HEK293 (cell line): ENCODE measurements at regions not wholly inside any gene's neighbourhood (a gene's known extent, or its start where the extent isn't known, plus 50 kb on each side); places are given as distances from the start of the nearest gene placed in this dataset.
A peak's percentile ranks its signal among the peaks of the same experiment; 100 is the strongest.

Experiments
- CTCF ChIP-seq: fragments of 450-650 bp; formaldehyde crosslinking; IDR thresholded peaks from 2 replicates; pipeline ENCODE4 v1.5.1; 2016; ENCODE audit warnings: missing biosample characterization, missing genetic modification characterization
- HOXA7 ChIP-seq: sonication (generic); formaldehyde crosslinking; IDR thresholded peaks from 2 replicates; pipeline ENCODE4 v1.8.1; 2022; ENCODE audit warnings: missing genetic modification reagents, borderline replicate concordance
- HOXC10 ChIP-seq: sonication (generic); formaldehyde crosslinking; IDR thresholded peaks from 2 replicates; pipeline ENCODE4 v1.8.1; 2023; ENCODE audit warnings: mild to moderate bottlenecking, missing genetic modification reagents
- IKZF3 ChIP-seq: fragments of 450-650 bp; IDR thresholded peaks from 2 replicates; pipeline ENCODE4 v1.5.0; 2018; ENCODE audit warnings: missing biosample characterization, mild to moderate bottlenecking, missing genetic modification characterization, moderate library complexity
- KLF7 ChIP-seq: fragments of 450-650 bp; formaldehyde crosslinking; IDR thresholded peaks from 2 replicates; pipeline ENCODE4 v1.5.1; 2016; ENCODE audit warnings: missing biosample characterization, missing genetic modification characterization, borderline replicate concordance
- SCRT1 ChIP-seq: fragments of 450-650 bp; formaldehyde crosslinking; IDR thresholded peaks from 2 replicates; pipeline ENCODE4 v1.5.1; 2016; ENCODE audit warnings: missing biosample characterization, missing genetic modification characterization, borderline replicate concordance
- SP3 ChIP-seq: fragments of 450-650 bp; formaldehyde crosslinking; IDR thresholded peaks from 2 replicates; pipeline ENCODE4 v1.5.1; 2016; ENCODE audit warnings: missing biosample characterization, missing genetic modification characterization
- TRIM28 ChIP-seq: IDR thresholded peaks from 2 replicates; pipeline ENCODE4 v1.6.1; 2011; ENCODE audit warnings: low read length, control low read depth, borderline replicate concordance
- ZEB2 ChIP-seq: fragments of 450-650 bp; formaldehyde crosslinking; IDR thresholded peaks from 2 replicates; pipeline ENCODE4 v1.5.1; 2016; ENCODE audit warnings: missing biosample characterization, missing genetic modification characterization
- ZFP41 ChIP-seq: fragments of 450-650 bp; formaldehyde crosslinking; IDR thresholded peaks from 2 replicates; pipeline ENCODE4 v1.5.1; 2016; ENCODE audit warnings: missing biosample characterization, missing genetic modification characterization, borderline replicate concordance
- ZNF10 ChIP-seq: fragments of 450-650 bp; formaldehyde crosslinking; IDR thresholded peaks from 2 replicates; pipeline ENCODE4 v1.5.1; 2017; ENCODE audit warnings: missing biosample characterization, missing genetic modification characterization
- ZNF133 ChIP-seq: fragments of 450-650 bp; formaldehyde crosslinking; IDR thresholded peaks from 2 replicates; pipeline ENCODE4 v1.5.1; 2016; ENCODE audit warnings: missing biosample characterization, missing genetic modification characterization
- ZNF2 ChIP-seq: fragments of 450-650 bp; formaldehyde crosslinking; IDR thresholded peaks from 2 replicates; pipeline ENCODE4 v1.5.1; 2016; ENCODE audit warnings: missing biosample characterization, missing genetic modification characterization
- ZNF433 ChIP-seq: fragments of 450-650 bp; formaldehyde crosslinking; IDR thresholded peaks from 2 replicates; pipeline ENCODE4 v1.5.1; 2016; ENCODE audit warnings: missing biosample characterization, missing genetic modification characterization, low read depth
- ZNF449 ChIP-seq: fragments of 450-650 bp; formaldehyde crosslinking; IDR thresholded peaks from 2 replicates; pipeline ENCODE4 v1.5.1; 2017; ENCODE audit warnings: missing biosample characterization, mild to moderate bottlenecking, missing genetic modification characterization, moderate library complexity
- ZNF558 ChIP-seq: fragments of 450-650 bp; formaldehyde crosslinking; IDR thresholded peaks from 2 replicates; pipeline ENCODE4 v1.5.1; 2016; ENCODE audit warnings: missing biosample characterization, missing genetic modification characterization
- ZNF560 ChIP-seq: fragments of 450-650 bp; formaldehyde crosslinking; IDR thresholded peaks from 2 replicates; pipeline ENCODE4 v1.5.1; 2017; ENCODE audit warnings: missing biosample characterization, missing genetic modification characterization, borderline replicate concordance
- ZNF561 ChIP-seq: fragments of 450-650 bp; IDR thresholded peaks from 2 replicates; pipeline ENCODE4 v1.5.1; 2018; ENCODE audit warnings: missing biosample characterization, missing genetic modification characterization, borderline replicate concordance
- ZNF571 ChIP-seq: fragments of 450-650 bp; formaldehyde crosslinking; IDR thresholded peaks from 2 replicates; pipeline ENCODE4 v1.5.0; 2017; ENCODE audit warnings: missing biosample characterization, missing genetic modification characterization
- ZNF792 ChIP-seq: fragments of 450-650 bp; formaldehyde crosslinking; IDR thresholded peaks from 2 replicates; pipeline ENCODE4 v1.5.1; 2016; ENCODE audit warnings: missing biosample characterization, missing genetic modification characterization
- ZSCAN18 ChIP-seq: fragments of 450-650 bp; formaldehyde crosslinking; IDR thresholded peaks from 2 replicates; pipeline ENCODE4 v1.5.1; 2016; ENCODE audit warnings: missing biosample characterization, missing genetic modification characterization
- ZSCAN23 ChIP-seq: fragments of 450-650 bp; formaldehyde crosslinking; IDR thresholded peaks from 2 replicates; pipeline ENCODE4 v1.5.1; 2016; ENCODE audit warnings: missing biosample characterization, missing genetic modification characterization
- TF ChIP-seq, protein P1 (sequence below): fragments of 450-650 bp; formaldehyde crosslinking; IDR thresholded peaks from 2 replicates; pipeline ENCODE4 v1.5.1; 2016; ENCODE audit warnings: missing biosample characterization, missing genetic modification characterization
- TF ChIP-seq, protein P2 (sequence below): fragments of 450-650 bp; formaldehyde crosslinking; IDR thresholded peaks from 2 replicates; pipeline ENCODE4 v1.5.1; 2016; ENCODE audit warnings: missing biosample characterization, missing genetic modification characterization, borderline replicate concordance
- TF ChIP-seq, protein P3 (sequence below): IDR thresholded peaks from 2 replicates; pipeline ENCODE4 v1.6.1; 2011; ENCODE audit warnings: mild to moderate bottlenecking, low read depth, low read length, borderline replicate concordance

DNA sequence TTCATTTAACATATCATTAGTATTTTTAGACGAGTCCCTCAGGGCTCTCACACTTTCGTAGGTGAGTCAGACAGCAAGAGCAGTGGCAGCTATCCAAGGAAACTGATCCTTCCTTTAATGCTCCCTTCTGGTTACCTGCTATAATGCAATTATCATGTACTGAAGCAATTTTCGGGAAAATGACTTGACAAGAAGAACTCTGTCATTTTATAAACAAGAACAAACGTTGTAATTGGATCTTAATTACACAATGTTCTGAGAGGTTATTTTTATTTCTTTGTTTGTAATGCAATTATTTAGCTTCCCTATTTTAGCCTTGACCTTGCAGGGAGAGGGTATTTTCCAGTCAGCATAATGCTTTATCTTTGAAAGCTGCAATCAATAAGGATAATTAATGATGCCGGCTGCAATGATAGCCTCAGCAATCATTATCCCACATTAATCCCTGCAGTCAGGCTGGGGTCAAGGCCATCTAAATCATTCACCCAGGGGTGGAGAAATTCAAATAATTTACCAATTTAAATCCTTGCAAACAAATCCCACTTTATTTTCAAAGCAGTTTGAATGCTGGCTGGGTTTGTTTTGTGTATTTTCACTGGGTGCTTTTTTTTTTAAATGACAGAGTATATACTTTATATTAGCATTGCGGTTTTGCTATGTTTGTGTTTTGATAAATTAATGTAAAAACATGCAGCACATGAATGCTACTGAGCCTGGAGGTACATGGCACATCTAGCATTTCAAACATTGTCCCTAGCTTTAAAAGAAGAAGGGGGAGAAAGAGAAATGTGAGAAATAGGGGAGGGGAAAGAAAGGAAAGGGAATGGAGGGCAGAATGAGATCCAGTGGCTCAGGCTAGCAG, 249.9 kb downstream of the SHOX2 start (continued):
- TF ChIP-seq HOXC10 (no peak), ZNF449 (tag by site-specific recombination) (no peak), HOXA7 (CRISPR knock-in tag) (no peak), ZSCAN18 (tag by site-specific recombination) (no peak), ZNF558 (tag by site-specific recombination) (0 out of 2 replicates have a peak, but pooled peaks have one; percentile 16), ZNF571 (tag by site-specific recombination) (no peak), ZFP41 (tag by site-specific recombination) (no peak), ZSCAN23 (tag by site-specific recombination) (no peak), ZNF561 (tag by site-specific recombination) (no peak), ZNF10 (tag by site-specific recombination) (no peak), ZNF2 (tag by site-specific recombination) (no peak), CTCF (tag by site-specific recombination) (no peak), ZNF560 (no peak), IKZF3 (tag by site-specific recombination) (no peak), ZNF133 (tag by site-specific recombination) (no peak), ZNF792 (no peak), ZNF433 (tag by site-specific recombination) (no peak), SP3 (tag by site-specific recombination) (0 out of 2 replicates have a peak, but pooled peaks have one; percentile 17), ZEB2 (tag by site-specific recombination) (0 out of 2 replicates have a peak, but pooled peaks have one; percentile 25), KLF7 (tag by site-specific recombination) (no peak), TRIM28 (no peak), SCRT1 (tag by site-specific recombination) (no peak)
- TF ChIP-seq, protein P1, sequence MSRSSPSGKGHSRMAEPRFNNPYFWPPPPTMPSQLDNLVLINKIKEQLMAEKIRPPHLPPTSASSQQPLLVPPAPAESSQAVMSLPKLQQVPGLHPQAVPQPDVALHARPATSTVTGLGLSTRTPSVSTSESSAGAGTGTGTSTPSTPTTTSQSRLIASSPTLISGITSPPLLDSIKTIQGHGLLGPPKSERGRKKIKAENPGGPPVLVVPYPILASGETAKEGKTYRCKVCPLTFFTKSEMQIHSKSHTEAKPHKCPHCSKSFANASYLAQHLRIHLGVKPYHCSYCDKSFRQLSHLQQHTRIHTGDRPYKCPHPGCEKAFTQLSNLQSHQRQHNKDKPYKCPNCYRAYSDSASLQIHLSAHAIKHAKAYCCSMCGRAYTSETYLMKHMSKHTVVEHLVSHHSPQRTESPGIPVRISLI (tag by site-specific recombination): peak; percentile 62; the same call in 1 of the 2 replicates
- TF ChIP-seq, protein P2, sequence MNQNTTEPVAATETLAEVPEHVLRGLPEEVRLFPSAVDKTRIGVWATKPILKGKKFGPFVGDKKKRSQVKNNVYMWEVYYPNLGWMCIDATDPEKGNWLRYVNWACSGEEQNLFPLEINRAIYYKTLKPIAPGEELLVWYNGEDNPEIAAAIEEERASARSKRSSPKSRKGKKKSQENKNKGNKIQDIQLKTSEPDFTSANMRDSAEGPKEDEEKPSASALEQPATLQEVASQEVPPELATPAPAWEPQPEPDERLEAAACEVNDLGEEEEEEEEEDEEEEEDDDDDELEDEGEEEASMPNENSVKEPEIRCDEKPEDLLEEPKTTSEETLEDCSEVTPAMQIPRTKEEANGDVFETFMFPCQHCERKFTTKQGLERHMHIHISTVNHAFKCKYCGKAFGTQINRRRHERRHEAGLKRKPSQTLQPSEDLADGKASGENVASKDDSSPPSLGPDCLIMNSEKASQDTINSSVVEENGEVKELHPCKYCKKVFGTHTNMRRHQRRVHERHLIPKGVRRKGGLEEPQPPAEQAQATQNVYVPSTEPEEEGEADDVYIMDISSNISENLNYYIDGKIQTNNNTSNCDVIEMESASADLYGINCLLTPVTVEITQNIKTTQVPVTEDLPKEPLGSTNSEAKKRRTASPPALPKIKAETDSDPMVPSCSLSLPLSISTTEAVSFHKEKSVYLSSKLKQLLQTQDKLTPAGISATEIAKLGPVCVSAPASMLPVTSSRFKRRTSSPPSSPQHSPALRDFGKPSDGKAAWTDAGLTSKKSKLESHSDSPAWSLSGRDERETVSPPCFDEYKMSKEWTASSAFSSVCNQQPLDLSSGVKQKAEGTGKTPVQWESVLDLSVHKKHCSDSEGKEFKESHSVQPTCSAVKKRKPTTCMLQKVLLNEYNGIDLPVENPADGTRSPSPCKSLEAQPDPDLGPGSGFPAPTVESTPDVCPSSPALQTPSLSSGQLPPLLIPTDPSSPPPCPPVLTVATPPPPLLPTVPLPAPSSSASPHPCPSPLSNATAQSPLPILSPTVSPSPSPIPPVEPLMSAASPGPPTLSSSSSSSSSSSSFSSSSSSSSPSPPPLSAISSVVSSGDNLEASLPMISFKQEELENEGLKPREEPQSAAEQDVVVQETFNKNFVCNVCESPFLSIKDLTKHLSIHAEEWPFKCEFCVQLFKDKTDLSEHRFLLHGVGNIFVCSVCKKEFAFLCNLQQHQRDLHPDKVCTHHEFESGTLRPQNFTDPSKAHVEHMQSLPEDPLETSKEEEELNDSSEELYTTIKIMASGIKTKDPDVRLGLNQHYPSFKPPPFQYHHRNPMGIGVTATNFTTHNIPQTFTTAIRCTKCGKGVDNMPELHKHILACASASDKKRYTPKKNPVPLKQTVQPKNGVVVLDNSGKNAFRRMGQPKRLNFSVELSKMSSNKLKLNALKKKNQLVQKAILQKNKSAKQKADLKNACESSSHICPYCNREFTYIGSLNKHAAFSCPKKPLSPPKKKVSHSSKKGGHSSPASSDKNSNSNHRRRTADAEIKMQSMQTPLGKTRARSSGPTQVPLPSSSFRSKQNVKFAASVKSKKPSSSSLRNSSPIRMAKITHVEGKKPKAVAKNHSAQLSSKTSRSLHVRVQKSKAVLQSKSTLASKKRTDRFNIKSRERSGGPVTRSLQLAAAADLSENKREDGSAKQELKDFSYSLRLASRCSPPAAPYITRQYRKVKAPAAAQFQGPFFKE (tag by site-specific recombination): no peak
- TF ChIP-seq, protein P3, sequence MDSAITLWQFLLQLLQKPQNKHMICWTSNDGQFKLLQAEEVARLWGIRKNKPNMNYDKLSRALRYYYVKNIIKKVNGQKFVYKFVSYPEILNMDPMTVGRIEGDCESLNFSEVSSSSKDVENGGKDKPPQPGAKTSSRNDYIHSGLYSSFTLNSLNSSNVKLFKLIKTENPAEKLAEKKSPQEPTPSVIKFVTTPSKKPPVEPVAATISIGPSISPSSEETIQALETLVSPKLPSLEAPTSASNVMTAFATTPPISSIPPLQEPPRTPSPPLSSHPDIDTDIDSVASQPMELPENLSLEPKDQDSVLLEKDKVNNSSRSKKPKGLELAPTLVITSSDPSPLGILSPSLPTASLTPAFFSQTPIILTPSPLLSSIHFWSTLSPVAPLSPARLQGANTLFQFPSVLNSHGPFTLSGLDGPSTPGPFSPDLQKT: no peak
